ENCODE measurements at regions not wholly inside any gene's neighbourhood (a gene's known extent, or its start where the extent isn't known, plus 50 kb on each side); places are given as distances from the start of the nearest gene placed in this dataset.

DNA sequence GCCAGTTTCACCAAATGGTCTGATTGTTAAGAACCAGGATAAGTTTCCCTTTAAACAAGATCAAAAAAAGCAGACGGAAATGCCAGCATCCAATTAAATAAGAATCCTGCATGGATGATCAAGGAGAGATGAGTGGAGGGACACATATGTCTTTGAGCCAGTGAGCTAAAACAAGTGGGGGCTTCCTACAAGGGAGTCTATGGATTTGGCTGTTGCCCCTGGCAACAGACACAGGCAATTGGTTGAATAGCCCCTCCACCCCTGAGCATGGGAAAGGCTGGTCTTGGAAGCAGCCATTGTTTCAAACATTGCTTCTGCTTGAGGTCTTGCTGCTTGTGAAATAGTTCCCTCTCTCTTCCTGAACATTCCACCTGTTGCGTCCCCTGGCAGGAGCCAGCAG, 374.7 kb upstream of the ERCC4 start:
- TF ChIP-seq CTCF (IDR thresholded peaks at IDR 0.05) (no peak), POLR2A (IDR thresholded peaks at IDR 0.05) (no peak)
